NCI-H345 (cell line): ENCODE measurements at regions not wholly inside any gene's neighbourhood (a gene's known extent, or its start where the extent isn't known, plus 50 kb on each side); places are given as distances from the start of the nearest gene placed in this dataset.
"Not testable (repeated sequence)": the region's sequence is repeated elsewhere in the genome, so short reads cannot be mapped to it uniquely, and the experiment has no call there.

ENCODE experiments used
- DNase-seq: peaks from one replicate; lab custom pipeline; 2025; lab: John Stamatoyannopoulos, UW

GRCh38 chr6:165846123-165846966 is 183.3 kb upstream of the PDE10A start:
- peak; percentile 1 for DNase-seq

GRCh38 chr6:165845493-165845892 is 182.5 kb upstream of the PDE10A start:
- no peak for DNase-seq

GRCh38 chr6:165844801-165845364 is 181.8 kb upstream of the PDE10A start:
- no peak for DNase-seq

- DNase-seq = no peak
These were observed 181.2 kb upstream of the PDE10A start for GRCh38 chr6:165844232-165844631.

GRCh38 chr6:165843568-165844113 is 180.6 kb upstream of the PDE10A start:
- no peak for DNase-seq

GRCh38 chr6:165843121-165843520 is 180.1 kb upstream of the PDE10A start:
- no peak for DNase-seq

GRCh38 chr6:165842281-165842936 is 179.4 kb upstream of the PDE10A start:
- DNase-seq = no peak

GRCh38 chr6:165841153-165841558 is 178.1 kb upstream of the PDE10A start:
- no peak for DNase-seq

GRCh38 chr6:165837948-165838745 is 175.1 kb upstream of the PDE10A start:
- no peak for DNase-seq

- DNase-seq = not testable (repeated sequence)
These were observed 173.6 kb upstream of the PDE10A start for GRCh38 chr6:165836648-165837047.

- DNase-seq = no peak
These were observed 172.4 kb upstream of the PDE10A start for GRCh38 chr6:165835410-165835851.

- peak; percentile 57 for DNase-seq
These were observed 171.7 kb upstream of the PDE10A start for GRCh38 chr6:165834613-165835259.

- DNase-seq = no peak
These were observed 170.3 kb upstream of the PDE10A start for GRCh38 chr6:165833355-165833754.

GRCh38 chr6:165831812-165832510 is 168.9 kb upstream of the PDE10A start:
- DNase-seq = no peak

- DNase-seq = no peak
These were observed 167.7 kb upstream of the PDE10A start for GRCh38 chr6:165830761-165831160.

- DNase-seq = no peak
These were observed 166.3 kb upstream of the PDE10A start for GRCh38 chr6:165829376-165829775.

GRCh38 chr6:165827190-165827518 is 164.1 kb upstream of the PDE10A start:
- no peak for DNase-seq

GRCh38 chr6:165826487-165827189 is 163.6 kb upstream of the PDE10A start:
- no peak for DNase-seq

GRCh38 chr6:165825256-165825815 is 162.3 kb upstream of the PDE10A start:
- no peak for DNase-seq
